ENCODE measurements at regions not wholly inside any gene's neighbourhood (a gene's known extent, or its start where the extent isn't known, plus 50 kb on each side); places are given as distances from the start of the nearest gene placed in this dataset.
"Not testable (repeated sequence)": the region's sequence is repeated elsewhere in the genome, so short reads cannot be mapped to it uniquely, and the experiment has no call there.

DNA sequence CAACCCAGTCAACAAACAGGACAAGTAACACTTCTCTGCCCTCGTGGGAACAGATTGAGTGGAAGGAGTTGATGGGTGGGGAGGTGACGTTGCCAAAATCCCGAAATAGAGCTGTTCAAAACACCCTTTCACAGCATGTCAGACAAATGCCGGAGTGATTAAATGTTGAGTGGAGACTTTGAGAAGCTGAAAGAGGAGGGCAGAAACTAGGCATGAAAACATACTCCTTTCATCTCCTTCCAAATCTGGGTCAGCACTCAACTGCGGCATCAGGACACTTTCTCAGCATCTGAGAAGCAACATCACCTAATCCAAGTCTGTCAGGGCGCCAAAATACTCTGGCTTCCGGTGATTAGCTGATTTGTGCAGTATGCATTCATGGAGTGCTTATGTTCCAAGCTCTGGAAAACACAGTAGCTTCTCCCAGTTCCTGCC, 51.5 kb upstream of the MRI1 start:
- no peak for DNase-seq

DNA sequence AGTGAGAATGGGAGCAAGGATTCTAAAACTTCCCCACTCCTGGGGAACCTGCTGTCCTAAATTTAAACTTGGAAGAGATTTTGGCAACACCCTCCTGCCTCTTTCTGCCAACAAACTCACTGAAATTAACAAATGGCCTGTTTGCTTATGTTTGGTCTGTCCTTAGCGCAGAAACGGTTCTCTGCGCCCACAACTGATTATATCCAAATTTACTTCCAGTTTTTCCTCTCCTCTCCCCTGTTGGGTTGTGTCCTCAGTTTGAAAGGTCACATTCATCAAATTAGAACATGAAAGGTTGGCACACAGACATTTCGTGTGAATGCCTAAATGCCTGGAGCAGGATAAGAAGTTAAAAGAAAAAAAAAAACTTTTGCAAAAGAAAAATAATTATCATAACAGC, 56.4 kb upstream of the MRI1 start:
- DNase-seq = no peak

DNA sequence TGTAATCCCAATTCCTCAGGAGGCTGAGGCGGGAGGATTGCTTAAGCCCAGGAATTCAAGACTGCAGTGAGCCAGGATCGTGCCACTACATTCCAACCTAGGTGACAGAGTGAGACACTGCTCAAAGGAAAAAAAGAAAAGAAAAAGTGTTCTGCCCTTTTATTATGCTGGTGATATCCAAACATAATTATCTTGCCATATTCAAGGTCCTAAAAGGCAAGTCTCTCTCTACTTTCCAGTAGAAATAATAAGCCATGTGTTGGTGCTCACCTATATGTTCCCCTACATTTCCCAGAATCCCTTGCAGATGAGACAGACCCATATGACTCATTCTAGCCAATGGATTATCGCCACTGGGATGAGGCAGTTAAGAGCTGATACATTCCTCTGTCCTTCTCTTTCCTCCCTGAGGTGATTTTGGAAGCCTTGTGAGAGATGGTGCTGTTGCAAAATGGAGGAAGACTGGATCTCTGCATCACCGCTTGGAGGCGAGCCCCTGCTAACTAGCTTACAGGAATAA, 58.3 kb upstream of the MRI1 start:
- no peak for DNase-seq

DNA sequence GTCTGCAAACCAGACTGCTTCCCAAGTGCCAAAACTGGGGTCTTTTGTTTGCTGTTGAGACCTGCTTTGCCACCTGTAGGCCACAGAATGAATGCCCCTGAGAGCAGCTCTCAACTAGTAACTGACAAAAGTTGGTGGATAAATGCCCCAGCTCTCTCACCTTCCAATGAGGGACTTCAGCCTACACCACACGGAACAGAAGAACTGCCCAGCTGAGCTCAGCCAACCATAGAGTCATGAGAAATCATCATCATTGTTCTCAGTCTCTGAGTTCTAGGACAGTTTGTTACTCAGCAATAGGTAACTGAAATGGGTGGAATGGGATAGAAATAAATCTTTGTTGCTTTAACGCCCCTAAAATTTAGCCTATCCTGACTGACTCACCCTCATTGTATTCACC, 59.1 kb upstream of the MRI1 start:
- DNase-seq = no peak

DNA sequence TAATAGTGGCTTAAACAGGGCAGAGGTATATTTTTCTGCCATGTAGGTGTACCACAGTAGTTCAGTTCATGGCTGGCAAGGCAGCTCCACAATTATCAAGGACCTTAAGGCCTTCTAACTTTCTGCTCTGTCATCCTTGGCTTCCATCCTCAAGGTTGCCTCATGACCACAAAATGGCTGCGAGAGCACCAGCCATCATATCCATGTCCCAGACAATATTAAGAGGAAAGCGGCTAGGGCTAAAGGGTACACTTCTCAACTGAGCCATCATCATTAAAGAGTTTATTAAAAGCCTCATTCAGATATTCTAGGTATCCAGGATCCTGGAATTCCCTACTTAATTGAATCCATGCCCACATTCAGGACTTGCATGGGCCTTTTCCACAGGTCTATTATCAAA, 62.7 kb upstream of the MRI1 start:
- no peak for DNase-seq

DNA sequence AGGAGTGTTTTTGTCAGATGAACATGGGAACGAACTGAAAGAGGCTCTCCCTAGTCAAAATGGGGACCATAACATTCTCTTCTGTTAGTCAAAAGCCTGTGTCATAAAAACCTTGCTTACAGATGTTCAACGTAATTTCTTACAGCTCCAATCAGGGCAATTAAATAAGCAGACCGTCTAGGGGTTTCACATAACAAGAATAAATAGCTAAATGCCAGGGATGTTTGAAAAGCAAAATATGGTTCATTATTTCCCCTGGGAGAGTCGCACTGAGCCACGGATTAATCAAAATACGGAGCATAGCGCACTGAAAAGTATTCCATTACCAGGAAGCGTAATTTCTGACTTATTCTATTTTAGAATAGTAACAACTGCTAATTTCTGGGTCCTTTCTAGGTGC, 63.7 kb upstream of the MRI1 start:
- no peak for DNase-seq

DNA sequence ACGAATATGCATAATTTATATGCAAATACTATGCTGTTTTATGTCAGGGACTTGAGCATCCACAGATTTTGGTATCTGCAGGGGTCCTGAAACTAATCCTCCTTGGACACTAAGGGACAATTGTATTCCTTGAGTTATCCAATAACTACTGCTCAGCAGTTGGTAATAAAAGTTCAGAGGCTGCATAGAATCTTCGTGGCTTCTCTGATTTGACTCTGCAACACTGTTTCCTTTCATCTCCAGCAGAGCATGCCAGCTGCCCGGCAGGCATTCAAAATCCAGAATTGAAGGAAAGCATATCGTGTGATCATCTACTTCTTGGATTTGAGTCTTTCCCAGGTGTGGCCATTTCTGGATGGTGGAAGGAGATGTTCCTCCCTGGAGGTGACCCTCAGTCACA, 64.5 kb upstream of the MRI1 start:
- no peak for DNase-seq

DNA sequence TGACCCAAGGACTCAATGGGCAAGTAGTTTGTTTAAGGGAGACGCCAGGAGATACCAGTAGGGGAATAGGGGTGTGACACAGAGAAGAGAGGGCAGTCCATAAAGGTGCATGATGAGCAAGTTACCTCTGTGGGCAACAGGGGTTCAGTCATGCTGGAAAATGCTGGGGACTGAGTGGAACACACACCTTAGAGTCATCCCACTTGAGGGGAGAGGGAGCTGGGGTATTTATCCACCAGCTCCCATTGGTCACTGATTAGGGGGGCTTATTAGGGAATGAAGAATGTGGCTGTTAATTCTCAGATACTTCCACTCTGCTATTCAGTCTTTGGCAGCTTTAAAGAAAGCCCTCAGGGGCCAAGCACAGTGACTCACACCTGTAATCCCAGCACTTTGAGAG, 67.5 kb upstream of the MRI1 start:
- no peak for DNase-seq

DNA sequence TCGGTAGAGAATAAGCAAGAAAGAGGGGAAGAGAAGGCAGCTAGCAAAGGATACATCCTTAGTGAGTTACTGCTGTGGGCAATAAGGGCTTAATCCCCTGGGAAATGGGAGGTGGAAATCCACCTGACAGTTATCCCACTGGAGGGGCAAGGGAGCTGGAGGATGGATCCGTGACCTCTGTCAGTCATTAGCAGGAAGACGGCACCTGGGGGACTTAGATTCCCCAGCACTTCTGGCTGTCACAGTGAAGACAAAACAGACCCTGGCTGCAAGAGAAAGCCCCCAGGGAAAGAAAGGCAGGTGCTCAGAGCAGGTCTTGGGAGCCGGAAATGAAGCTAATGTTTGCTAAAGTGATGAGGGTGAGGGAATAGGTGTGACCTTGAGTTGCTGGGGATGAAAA, 70.4 kb upstream of the MRI1 start:
- no peak for DNase-seq

DNA sequence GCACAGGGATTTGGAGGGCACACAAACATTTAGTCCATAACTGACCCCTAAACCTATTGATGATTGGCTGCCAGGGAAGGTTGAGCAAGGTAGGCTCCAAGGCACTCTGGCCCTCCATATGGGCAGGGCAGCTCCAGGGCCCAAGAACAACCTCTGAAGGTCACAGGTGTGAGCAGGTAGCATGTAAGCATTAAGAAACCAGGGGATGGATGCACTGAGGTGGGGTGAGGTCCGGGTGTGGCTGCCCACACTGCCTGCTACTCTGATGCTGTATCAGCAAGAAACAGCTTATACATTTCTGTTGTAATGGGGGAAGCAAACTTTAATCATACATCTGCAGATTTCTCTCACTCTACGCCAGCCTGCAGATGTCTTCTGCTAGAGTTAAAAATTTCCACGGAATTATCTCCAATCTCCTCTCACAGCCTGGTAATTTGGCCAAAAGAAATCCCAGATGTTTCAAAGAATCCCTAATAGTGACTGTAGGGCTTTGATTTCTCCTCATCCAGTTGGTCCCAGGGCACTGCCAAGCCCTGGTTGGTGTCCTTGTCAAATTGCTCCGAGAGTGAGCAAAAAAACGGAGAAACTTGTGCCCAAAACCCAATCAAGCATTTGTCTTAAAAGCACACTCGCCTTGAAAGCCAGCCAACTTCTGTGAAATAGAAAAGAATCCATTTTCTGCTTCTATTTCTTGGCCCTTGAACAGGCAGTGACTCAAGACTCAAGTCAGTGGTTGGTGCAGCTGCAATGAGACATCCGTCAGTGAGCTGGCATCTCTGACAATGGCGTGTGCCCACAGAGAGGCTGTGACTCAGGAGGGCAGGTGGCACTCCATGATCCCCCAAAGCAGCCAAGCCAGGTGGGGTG, 72.5 kb upstream of the MRI1 start:
- DNase-seq = no peak

DNA sequence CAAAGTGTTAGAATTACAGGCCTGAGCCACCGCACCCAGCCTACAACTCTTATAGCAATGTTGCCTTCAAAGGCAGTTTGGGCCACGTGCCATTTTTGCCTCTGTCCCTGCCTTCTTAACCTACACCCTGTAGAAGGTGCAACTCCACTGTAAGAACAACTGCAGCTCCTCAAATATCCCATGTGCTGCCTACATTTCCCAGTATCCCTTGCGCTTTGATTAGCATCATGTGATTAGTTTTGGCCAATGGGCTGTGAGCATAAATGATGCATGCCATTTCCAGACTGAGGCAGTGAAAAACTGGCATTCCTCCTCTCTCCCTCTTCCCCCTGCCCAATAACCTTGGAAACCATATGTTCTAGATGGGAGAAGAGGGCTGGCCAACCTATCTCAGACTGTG, 75.2 kb upstream of the MRI1 start:
- DNase-seq = peak; percentile 5

DNA sequence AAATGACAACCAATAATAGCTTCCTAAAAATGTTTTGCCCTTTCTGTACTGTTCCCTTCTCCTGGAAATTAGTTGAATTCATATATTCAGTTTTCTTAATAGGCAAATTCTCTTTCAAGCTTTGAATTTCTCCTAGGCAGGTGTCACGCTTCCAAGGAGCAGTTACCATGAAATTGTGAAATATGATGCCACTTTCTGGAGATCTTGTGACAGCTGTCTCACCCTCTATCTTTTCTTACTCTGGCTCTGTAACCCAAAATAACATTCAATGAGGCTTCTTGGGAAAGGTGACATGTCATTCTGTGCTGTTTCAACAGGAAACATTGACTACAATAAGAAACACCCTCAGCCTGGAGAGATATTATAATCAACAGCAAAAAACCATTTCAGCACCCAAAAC, 80.3 kb upstream of the MRI1 start:
- no peak for DNase-seq

DNA sequence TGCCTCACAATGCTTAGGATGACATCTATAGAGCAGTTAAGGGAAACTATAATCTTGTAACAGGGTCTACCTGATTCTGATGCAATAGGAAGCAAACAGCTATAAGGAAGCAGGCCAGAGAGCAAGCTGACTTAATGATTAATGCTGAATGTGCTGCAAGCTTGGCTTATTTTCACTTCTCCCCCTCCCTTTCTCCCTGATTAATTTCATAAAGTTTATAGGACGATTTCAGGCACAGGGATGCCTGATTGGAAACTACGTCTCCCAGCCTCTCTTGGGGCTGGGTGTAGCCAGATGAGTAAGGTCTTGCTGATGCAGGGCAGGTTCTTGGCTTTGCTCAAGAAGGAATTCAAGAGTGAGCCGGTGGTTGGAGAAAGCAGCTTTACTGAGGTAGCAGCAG, 82.8 kb upstream of the MRI1 start:
- DNase-seq = no peak

DNA sequence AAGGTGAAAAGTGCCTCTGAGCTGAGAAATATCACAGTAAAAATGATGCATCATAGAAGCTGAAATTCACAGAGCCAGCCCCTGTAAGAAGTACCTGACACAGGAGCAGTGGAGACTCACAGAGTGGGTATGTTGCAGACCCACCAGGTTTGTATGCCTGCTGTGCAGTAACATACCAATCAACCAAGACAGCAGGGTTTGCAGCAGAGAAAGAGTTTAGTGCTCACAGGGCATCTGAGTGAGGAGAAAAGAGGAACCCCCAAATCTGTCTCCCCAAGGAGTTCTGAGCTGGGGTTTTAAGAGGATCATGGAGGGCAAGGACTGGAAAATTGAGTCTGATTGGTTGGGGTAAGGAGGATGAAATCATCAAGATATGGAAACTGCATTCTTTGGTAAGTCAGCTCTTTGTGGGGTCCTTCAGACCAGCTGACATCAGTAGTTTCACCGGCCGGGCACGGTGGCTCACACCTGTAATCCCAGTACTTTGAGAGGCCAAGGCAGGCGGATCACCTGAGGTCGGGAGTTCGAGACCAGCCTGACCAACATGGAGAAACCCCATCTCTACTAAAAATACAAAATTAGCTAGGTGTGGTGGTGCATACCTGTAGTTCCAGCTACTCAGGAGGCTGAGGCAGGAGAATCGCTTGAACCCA, 83.5 kb upstream of the MRI1 start:
- not testable (repeated sequence) for DNase-seq

DNA sequence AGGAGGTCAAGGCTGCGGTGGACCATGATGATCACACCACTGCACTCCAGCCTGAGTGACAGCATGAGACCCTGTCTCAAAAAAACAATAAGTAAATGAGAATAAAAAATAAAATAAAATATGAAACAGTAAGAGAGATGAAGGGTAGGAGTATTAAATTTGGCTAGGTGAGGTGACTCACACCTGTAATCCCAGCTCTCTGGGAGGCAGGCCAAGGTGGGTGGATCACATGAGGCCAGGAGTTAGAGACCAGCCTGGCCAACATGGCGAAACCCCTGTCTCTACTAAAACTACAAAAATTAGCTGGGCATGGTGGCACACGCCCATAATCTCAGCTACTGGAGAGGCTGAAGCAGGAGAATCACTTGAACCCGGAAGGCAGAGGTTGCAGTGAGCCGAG, 87.4 kb upstream of the MRI1 start:
- not testable (repeated sequence) for DNase-seq

DNA sequence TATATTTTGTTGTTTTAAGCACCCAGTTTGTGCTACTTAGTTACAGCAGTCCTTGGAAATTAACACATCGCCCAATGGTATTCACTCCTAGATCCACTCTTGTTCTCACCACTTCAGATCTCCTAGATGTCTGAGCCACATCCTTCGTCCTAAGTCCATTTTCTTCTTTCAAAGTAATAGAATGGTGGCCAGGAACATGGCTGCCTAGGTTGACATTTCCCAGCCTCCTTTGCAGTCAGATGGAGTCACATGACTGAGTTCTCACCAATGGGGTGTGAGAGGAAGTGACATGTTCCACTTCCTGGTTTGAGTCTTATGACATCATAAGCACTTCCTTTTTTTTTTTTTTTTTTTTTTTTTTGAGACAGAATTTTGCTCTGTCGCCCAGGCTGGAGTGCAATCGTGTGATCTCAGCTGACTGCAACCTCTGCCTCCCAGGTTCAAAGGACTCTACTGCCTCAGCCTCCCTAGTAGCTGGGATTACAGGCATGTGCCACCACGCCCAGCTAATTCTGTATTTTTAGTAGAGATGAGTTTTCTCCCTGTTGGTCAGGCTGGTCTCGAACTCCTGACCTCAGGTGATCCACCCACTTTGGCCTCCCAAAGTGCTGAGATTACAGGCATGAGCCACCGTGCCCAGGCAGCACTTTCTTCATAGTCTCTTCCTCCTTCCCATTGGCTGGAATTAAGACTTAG, 91.7 kb upstream of the MRI1 start:
- peak; percentile 36 for DNase-seq

DNA sequence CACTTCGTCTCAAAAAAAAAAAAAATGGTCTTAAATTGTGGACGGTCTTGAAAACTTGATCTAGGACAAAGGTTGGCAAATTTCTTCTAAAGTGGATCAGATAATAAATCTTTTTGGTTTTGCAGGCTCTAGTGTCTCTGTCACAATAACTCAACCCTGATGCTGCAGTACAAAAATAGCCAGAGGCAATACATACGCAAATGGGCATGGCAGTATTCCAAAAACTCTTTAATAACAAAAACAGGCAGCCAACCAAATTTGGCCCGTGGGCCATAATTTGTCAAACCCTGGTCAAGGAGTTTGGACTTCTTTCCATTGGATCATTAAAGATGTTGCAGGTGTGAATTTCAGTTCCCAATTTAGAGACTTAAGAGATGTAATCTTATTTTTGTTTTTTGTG, 93.5 kb upstream of the MRI1 start:
- no peak for DNase-seq

DNA sequence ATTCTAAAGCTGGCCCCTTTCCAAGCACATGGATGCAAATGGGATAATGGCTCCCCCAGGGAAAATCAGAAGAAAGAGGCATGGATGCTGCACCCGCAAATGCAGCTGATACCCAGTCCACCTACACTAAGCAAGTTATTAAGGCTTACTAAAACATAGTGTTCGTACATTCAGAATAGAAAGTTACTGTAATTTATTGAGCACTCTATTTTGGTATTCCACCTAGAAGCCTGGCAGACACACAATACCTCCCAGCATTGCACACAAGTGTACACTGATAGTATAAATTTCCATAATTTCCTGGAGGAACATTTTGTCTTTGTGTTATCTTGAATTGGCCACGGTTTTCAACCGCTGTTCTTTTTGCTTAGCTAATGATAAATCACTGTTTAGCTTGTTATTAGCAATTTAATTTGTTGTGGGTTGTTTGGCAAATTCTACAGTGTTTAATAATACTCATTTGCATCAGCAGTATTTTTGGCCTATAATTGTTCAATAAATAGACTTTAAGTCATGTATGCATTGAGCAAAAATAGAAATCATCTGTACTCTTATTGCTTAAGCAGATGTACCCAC, 94.5 kb upstream of the MRI1 start:
- DNase-seq = no peak

DNA sequence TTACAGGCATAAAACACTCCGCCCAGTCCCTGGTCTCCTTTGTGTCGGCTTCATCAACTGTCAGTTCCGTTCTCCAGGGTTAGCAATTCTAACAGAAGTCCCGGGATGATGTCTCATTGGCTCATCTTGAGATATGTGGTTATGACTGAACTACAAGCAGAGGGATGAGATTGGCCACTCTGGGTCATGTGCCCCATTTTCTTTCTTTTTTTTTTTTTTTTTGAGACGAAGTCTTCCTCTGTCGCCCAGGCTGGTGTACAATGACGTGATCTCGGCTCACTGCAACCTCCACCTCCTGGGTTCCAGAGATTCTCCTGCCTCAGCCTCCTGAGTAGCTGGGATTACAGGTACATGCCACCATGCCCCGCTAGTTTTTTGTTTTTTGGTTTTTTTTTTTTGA, 95.4 kb upstream of the MRI1 start:
- no peak for DNase-seq

DNA sequence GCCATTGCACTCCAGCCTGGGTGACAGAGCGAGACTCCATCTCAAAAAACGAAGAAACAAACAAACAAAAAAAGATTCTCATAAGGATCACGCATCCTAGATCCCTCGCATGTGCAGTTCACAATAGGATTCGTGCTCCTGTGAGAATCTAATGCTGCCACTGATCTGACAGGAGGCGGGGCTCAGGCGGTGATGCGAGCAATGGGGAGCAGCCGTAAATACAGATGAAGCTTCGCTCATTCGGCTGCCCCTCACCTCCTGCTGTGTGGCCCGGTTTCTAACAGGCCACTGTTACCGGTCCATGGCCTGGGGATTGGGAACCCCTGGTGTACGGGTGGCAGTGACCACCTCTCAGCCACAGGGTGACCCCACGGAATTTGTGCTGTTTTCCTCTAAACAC, 98.2 kb upstream of the MRI1 start:
- no peak for DNase-seq

DNA sequence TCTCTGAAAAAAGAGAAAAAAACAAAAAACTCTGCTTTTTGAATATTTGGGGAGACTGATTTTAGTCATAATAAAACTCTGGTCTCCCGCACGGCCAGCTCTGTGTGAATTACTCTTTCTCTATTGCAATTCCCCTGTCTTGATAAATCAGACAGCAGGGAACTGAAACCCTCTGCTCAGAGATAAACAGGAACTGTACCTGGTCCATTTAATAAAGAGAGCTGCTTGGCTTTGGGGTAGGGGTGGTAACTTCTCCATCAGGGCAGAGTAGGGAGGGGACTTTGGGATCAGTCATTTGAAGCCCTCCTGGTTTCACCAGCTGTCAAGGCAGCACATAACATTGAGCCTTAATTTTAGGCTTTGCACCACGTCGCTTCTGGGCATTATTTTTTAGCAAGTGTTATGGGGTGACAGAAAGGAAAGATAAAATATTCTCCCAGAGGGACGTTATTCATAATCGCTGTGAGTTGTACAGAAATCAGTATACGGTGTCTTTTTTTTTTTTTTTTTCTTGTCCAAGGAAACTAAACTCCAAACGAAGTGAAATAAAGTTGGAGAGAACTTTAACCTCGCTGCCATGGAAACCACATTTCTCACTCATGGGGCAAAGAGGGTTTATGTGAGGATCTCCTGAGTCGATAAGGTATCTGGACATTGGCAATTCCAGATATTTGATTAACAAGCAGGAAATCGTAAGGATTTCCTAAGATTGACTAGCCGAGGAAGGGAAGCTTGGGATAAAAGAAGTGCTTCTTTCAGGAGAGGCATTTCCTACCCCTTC, 99.0 kb upstream of the MRI1 start:
- no peak for DNase-seq

DNA sequence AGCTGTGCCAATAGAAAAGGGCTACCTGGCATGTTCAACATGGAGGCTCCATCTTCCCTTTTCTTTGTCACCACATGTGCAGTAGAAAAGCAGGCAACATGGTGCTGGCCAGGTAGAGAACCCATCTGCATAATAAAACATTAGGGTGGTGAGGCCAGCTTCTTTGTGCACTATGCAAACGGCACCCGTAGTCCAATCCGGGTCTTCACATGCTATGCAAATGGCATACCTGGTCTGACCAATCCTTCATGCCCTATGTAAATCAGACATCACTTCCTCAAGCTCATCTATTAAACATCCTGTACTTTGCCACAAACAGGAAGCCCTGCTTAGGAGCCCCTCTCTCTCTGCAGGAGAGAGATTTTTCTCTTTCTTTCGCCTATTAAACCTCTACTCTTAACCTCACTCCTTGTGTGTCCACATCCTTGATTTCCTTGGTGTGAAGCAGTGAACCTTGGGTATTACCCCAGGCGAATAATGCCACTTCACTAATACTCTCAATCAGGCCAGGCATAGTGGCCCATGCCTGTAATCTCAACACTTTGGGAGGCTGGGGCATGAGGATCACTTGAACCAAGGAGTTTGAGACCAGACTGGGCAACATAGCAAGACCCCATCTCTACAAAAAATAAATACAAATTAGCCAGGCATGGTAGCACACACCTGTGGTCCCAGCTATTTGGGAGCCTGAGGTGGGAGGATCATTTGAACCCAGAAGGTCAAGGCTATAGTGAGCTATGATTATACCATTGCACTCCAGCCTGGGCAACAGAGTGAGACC, 111.3 kb upstream of the MRI1 start:
- no peak for DNase-seq

Measured in stimulated activated CD4-positive, alpha-beta T cell treated with anti-CD3 and anti-CD28 coated beads, Interleukin-1b, Interleukin-23, amount 100 ng/mL, for 48 hours (primary cell).